Urinary bladder (tissue), 3 donors: ENCODE measurements at regions not wholly inside any gene's neighbourhood (a gene's known extent, or its start where the extent isn't known, plus 50 kb on each side); places are given as distances from the start of the nearest gene placed in this dataset.

ENCODE experiments used
- DNase-seq: peaks from one replicate; pipeline ENCODE4 v3.0.0-alpha.2; 2015; ENCODE audit errors: extremely low spot score
- H3K27ac ChIP-seq: one replicate; pipeline ENCODE4 v1.5.1; 2013; ENCODE audit warnings: low read depth, mild to moderate bottlenecking, moderate library complexity
- H3K36me3 ChIP-seq: one replicate; pipeline ENCODE4 v1.6.1; 2013; ENCODE audit warnings: mild to moderate bottlenecking, moderate library complexity; ENCODE audit not compliant: insufficient read depth
- H3K4me1 ChIP-seq: one replicate; pipeline ENCODE4 v1.6.1; 2013; ENCODE audit warnings: mild to moderate bottlenecking, moderate library complexity; ENCODE audit not compliant: insufficient read depth
- H3K4me3 ChIP-seq: one replicate; pipeline ENCODE4 v1.5.1; 2013; ENCODE audit warnings: low read depth, low read length
- WGBS: extraction: QIAGEN DNeasy Blood & Tissue Kit; methylation state at CpG from one replicate; pipeline ENCODE4 v1.1.7; 2013; 5-methylcytosine and 5-hydroxymethylcytosine counted together
- donor health status: healthy with polysubstance abuse.
- donor health status: healthy.

GRCh38 chr16:87229230-87230188, 87.7 kb downstream of the C16orf95 start:
- no peak overlapping the region for H3K4me3 ChIP-seq
- no peak for DNase-seq
- H3K27ac ChIP-seq = no peak overlapping the region
- 90% methylated on average over 18 of the region's 18 CpGs for WGBS
- no peaks in the 10 kb centered on the region for H3K36me3 ChIP-seq
- H3K4me1 ChIP-seq = no peaks in the 10 kb centered on the region

GRCh38 chr16:87230571-87230970, 86.6 kb downstream of the C16orf95 start:
- no peak overlapping the region for H3K27ac ChIP-seq
- H3K4me3 ChIP-seq = no peak overlapping the region
- WGBS = 82% methylated on average over 4 of the region's 4 CpGs
- no peaks in the 10 kb centered on the region for H3K4me1 ChIP-seq
- DNase-seq = no peak
- H3K36me3 ChIP-seq = no peaks in the 10 kb centered on the region

GRCh38 chr16:87231295-87231694, 85.9 kb downstream of the C16orf95 start:
- Histone ChIP-seq H3K4me1 (no peaks in the 10 kb centered on the region), H3K27ac (no peak overlapping the region), H3K36me3 (no peaks in the 10 kb centered on the region), H3K4me3 (no peak overlapping the region)
- WGBS = 81% methylated on average over 4 of the region's 4 CpGs
- DNase-seq = no peak

GRCh38 chr16:87231911-87232310, 85.3 kb downstream of the C16orf95 start:
- Histone ChIP-seq H3K4me3 (no peak overlapping the region), H3K4me1 (no peaks in the 10 kb centered on the region), H3K27ac (no peak overlapping the region), H3K36me3 (no peaks in the 10 kb centered on the region)
- WGBS = 95% methylated on average over 1 of the region's 1 CpG
- DNase-seq = no peak

GRCh38 chr16:87233928-87234327, 83.3 kb downstream of the C16orf95 start:
- no peak overlapping the region for H3K27ac ChIP-seq
- 60% methylated on average over 10 of the region's 10 CpGs for WGBS
- H3K4me1 ChIP-seq = no peaks in the 10 kb centered on the region
- DNase-seq = no peak
- no peaks in the 10 kb centered on the region for H3K36me3 ChIP-seq
- no peak overlapping the region for H3K4me3 ChIP-seq

GRCh38 chr16:87234601-87235000, 82.6 kb downstream of the C16orf95 start:
- 66% methylated on average over 8 of the region's 8 CpGs for WGBS
- Histone ChIP-seq H3K27ac (no peak overlapping the region), H3K4me3 (no peak overlapping the region), H3K4me1 (no peaks in the 10 kb centered on the region), H3K36me3 (no peaks in the 10 kb centered on the region)
- no peak for DNase-seq

- H3K36me3 ChIP-seq = no peaks in the 10 kb centered on the region
- no peak overlapping the region for H3K27ac ChIP-seq
- WGBS = 72% methylated on average over 15 of the region's 15 CpGs
- no peak overlapping the region for H3K4me3 ChIP-seq
- no peak for DNase-seq
- no peaks in the 10 kb centered on the region for H3K4me1 ChIP-seq
These were observed 81.2 kb downstream of the C16orf95 start for GRCh38 chr16:87235810-87236515.

GRCh38 chr16:87236516-87237115, 80.6 kb downstream of the C16orf95 start:
- no peaks in the 10 kb centered on the region for H3K4me1 ChIP-seq
- no peaks in the 10 kb centered on the region for H3K36me3 ChIP-seq
- H3K27ac ChIP-seq = no peak overlapping the region
- WGBS = 84% methylated on average over 13 of the region's 13 CpGs
- H3K4me3 ChIP-seq = no peak overlapping the region
- DNase-seq = no peak

GRCh38 chr16:87238361-87238715, 78.9 kb downstream of the C16orf95 start:
- Histone ChIP-seq H3K4me3 (no peak overlapping the region), H3K27ac (no peak overlapping the region), H3K36me3 (no peaks in the 10 kb centered on the region), H3K4me1 (no peaks in the 10 kb centered on the region)
- DNase-seq = no peak
- 93% methylated on average over 6 of the region's 6 CpGs for WGBS

GRCh38 chr16:87239545-87239944, 77.6 kb downstream of the C16orf95 start:
- DNase-seq = no peak
- Histone ChIP-seq H3K36me3 (no peaks in the 10 kb centered on the region), H3K4me3 (no peak overlapping the region), H3K4me1 (no peaks in the 10 kb centered on the region), H3K27ac (no peak overlapping the region)
- WGBS = 86% methylated on average over 4 of the region's 4 CpGs

GRCh38 chr16:87240211-87241136, 76.7 kb downstream of the C16orf95 start:
- Histone ChIP-seq H3K36me3 (no peaks in the 10 kb centered on the region), H3K4me1 (no peaks in the 10 kb centered on the region), H3K4me3 (no peak overlapping the region), H3K27ac (no peak overlapping the region)
- WGBS = 62% methylated on average over 14 of the region's 14 CpGs
- no peak for DNase-seq

- no peak overlapping the region for H3K27ac ChIP-seq
- no peaks in the 10 kb centered on the region for H3K4me1 ChIP-seq
- no peak for DNase-seq
- 71% methylated on average over 15 of the region's 15 CpGs for WGBS
- H3K4me3 ChIP-seq = no peak overlapping the region
- H3K36me3 ChIP-seq = no peaks in the 10 kb centered on the region
These were observed 75.9 kb downstream of the C16orf95 start for GRCh38 chr16:87241137-87241771.

GRCh38 chr16:87243478-87243877, 73.7 kb downstream of the C16orf95 start:
- DNase-seq = no peak
- Histone ChIP-seq H3K36me3 (no peaks in the 10 kb centered on the region), H3K4me1 (no peaks in the 10 kb centered on the region), H3K27ac (no peak overlapping the region), H3K4me3 (no peak overlapping the region)
- 77% methylated on average over 7 of the region's 7 CpGs for WGBS
